Thyroid gland (tissue), 4 donors: ENCODE measurements at regions not wholly inside any gene's neighbourhood (a gene's known extent, or its start where the extent isn't known, plus 50 kb on each side); places are given as distances from the start of the nearest gene placed in this dataset.

Experiments used
- DNase-seq, 2 donors: peaks; one replicate each; pipeline ENCODE4 v3.0.0-alpha.2; 2019
- H3K27ac ChIP-seq, 3 donors: fragments of 200-600 bp; sonication (generic); 1 replicate in 2 of 3; 2 replicates in 1 of 3; pipeline ENCODE4 v1.5.1; 2016 to 2019; ENCODE audit warnings: mild to moderate bottlenecking in 1 of 3, moderate library complexity in 1 of 3
- H3K27me3 ChIP-seq: fragments of 200-600 bp; sonication (generic); one replicate; pipeline ENCODE4 v1.5.1; 2019
- H3K36me3 ChIP-seq, 2 donors: fragments of 200-600 bp; sonication (generic); one replicate each; pipeline ENCODE4 v1.5.1; 2016 to 2019
- H3K4me1 ChIP-seq, 2 donors: fragments of 200-600 bp; sonication (generic); one replicate each; pipeline ENCODE4 v1.5.1; 2017 to 2019
- H3K4me3 ChIP-seq, 3 donors: fragments of 200-600 bp; sonication (generic); replicated peaks in 1 of 3; 1 replicate in 2 of 3; 2 replicates in 1 of 3; pipeline ENCODE4 v1.5.1; 2016; ENCODE audit warnings: mild to moderate bottlenecking in 1 of 3
- H3K9me3 ChIP-seq: fragments of 200-600 bp; sonication (generic); one replicate; pipeline ENCODE4 v1.5.1; 2017
- POLR2A ChIP-seq, 2 donors: fragments of 450-650 bp; IDR thresholded peaks; one replicate each; pipeline ENCODE4 v1.6.1; 2017; ENCODE audit warnings: antibody characterized with exemption in 2 of 2, mild to moderate bottlenecking in 2 of 2, moderate library complexity in 1 of 2
- WGBS, 2 donors: methylation state at CpG; one replicate each; pipeline ENCODE4 v1.1.5; 2017; 5-methylcytosine and 5-hydroxymethylcytosine counted together
- intact Hi-C: fragments of 100-400 bp; cut with DNase I; formaldehyde crosslinking; loops from one replicate; pipeline ENCODE4 v1.15.1; 2023
- TF ChIP-seq, protein P1 (sequence below), 6 experiments: fragments of 200-600 bp in 3 of 6; fragments of 450-650 bp in 3 of 6; sonication (generic) in 3 of 6; IDR thresholded peaks; one replicate each; pipeline ENCODE4 v1.5.1; 2016 to 2019; ENCODE audit warnings: antibody characterized with exemption in 6 of 6, mild to moderate bottlenecking in 2 of 6, inconsistent platforms in 1 of 6, moderate library complexity in 1 of 6

GRCh38 chr10:108404155-108404554 is 1239.6 kb upstream of the SORCS1 start:
- Histone ChIP-seq H3K36me3 (no peaks in the 10 kb centered on the region), H3K9me3 (no peaks in the 10 kb centered on the region), H3K4me1 (no peaks in the 10 kb centered on the region), H3K27me3 (no peaks in the 10 kb centered on the region), H3K4me3 (no peak overlapping the region), H3K27ac (no peak overlapping the region)
- 96 to 100% methylated on average over 1 of the region's 1 CpG for WGBS, 2 donors
- intact Hi-C loops: no loop called here
- no peak for DNase-seq
- TF ChIP-seq POLR2A (IDR thresholded peaks at IDR 0.05): no peak
- TF ChIP-seq, protein P1, sequence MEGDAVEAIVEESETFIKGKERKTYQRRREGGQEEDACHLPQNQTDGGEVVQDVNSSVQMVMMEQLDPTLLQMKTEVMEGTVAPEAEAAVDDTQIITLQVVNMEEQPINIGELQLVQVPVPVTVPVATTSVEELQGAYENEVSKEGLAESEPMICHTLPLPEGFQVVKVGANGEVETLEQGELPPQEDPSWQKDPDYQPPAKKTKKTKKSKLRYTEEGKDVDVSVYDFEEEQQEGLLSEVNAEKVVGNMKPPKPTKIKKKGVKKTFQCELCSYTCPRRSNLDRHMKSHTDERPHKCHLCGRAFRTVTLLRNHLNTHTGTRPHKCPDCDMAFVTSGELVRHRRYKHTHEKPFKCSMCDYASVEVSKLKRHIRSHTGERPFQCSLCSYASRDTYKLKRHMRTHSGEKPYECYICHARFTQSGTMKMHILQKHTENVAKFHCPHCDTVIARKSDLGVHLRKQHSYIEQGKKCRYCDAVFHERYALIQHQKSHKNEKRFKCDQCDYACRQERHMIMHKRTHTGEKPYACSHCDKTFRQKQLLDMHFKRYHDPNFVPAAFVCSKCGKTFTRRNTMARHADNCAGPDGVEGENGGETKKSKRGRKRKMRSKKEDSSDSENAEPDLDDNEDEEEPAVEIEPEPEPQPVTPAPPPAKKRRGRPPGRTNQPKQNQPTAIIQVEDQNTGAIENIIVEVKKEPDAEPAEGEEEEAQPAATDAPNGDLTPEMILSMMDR (IDR thresholded peaks at IDR 0.05): no peak

DNA sequence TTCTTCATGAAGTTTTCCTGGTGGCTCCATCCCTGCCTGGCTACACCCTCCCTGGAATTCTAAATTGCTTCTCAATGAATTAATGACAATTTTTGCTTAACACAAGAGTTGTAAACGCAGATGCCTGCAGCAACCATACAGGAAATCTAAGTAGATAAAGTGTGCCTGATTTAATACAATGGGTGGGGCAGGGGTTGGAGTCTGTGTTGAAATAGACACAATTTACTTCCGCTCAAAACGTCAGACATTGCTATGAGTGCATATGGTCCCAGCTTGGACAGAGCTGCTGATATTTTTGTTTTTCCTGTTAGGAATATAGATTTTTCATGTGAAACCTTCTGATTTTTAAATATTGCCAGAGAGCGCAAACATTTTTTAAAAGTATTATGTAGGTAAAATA is 1235.0 kb upstream of the SORCS1 start:
- DNase-seq: no peak
- H3K4me3 ChIP-seq: no peak overlapping the region
- TF ChIP-seq, protein P1 (IDR thresholded peaks at IDR 0.05): no peak
- no peak for TF ChIP-seq POLR2A (IDR thresholded peaks at IDR 0.05)
- H3K27me3 ChIP-seq: no peaks in the 10 kb centered on the region
- no peak overlapping the region for H3K27ac ChIP-seq
- intact Hi-C loops: no loop called here
- H3K9me3 ChIP-seq: no peaks in the 10 kb centered on the region
- H3K4me1 ChIP-seq: no peaks in the 10 kb centered on the region
- no peaks in the 10 kb centered on the region for H3K36me3 ChIP-seq
- WGBS, 2 donors: 81 to 87% methylated on average over 4 of the region's 4 CpGs

DNA sequence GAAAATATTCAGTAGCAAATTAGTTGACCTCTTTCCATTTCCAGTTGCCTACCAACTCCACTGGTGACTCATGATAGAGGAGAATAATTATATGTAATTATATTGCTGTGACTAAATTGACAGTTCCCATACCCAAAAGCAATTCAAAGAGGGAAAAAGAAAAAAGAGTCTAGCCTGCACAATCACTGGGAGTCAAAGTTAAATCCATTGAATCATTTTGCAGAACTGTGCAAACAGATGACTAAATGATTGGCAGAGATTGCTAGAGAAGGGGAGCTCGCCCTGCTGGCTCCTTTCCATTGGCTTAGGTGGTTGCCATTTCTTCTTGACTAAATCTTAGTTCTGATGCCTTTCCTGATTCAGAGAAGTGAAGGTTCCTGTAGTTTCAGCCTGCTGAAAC is 1228.6 kb upstream of the SORCS1 start:
- Histone ChIP-seq H3K9me3 (no peaks in the 10 kb centered on the region), H3K27ac (no peak overlapping the region), H3K27me3 (no peaks in the 10 kb centered on the region), H3K4me3 (no peak overlapping the region), H3K36me3 (no peaks in the 10 kb centered on the region), H3K4me1 (no peaks in the 10 kb centered on the region)
- intact Hi-C loops: no loop called here
- WGBS, 2 donors: 56 to 79% methylated on average over 1 of the region's 1 CpG
- DNase-seq: no peak
- TF ChIP-seq, protein P1 (IDR thresholded peaks at IDR 0.05): no peak
- no peak for TF ChIP-seq POLR2A (IDR thresholded peaks at IDR 0.05)

- TF ChIP-seq, protein P1 (IDR thresholded peaks at IDR 0.05): no peak
- TF ChIP-seq POLR2A (IDR thresholded peaks at IDR 0.05): no peak
- Histone ChIP-seq H3K27me3 (no peaks in the 10 kb centered on the region), H3K4me3 (no peak overlapping the region), H3K9me3 (no peaks in the 10 kb centered on the region), H3K4me1 (no peaks in the 10 kb centered on the region), H3K36me3 (no peaks in the 10 kb centered on the region), H3K27ac (no peak overlapping the region)
- intact Hi-C loops: no loop called here
- no peak for DNase-seq
- 65 to 67% methylated on average over 1 of the region's 1 CpG for WGBS, 2 donors
These were observed 1227.8 kb upstream of the SORCS1 start for GRCh38 chr10:108392286-108392685.

- 71 to 73% methylated on average over 1 of the region's 1 CpG for WGBS, 2 donors
- no peaks in the 10 kb centered on the region for H3K4me1 ChIP-seq
These were observed 1224.2 kb upstream of the SORCS1 start for GRCh38 chr10:108388706-108389105.

More at GRCh38 chr10:108388706-108389105, 1224.2 kb upstream of the SORCS1 start:
- Histone ChIP-seq H3K36me3 (no peaks in the 10 kb centered on the region), H3K27me3 (no peaks in the 10 kb centered on the region), H3K4me3 (no peak overlapping the region), H3K27ac (no peak overlapping the region), H3K9me3 (no peaks in the 10 kb centered on the region)
- TF ChIP-seq, protein P1 (IDR thresholded peaks at IDR 0.05): no peak
- no peak for TF ChIP-seq POLR2A (IDR thresholded peaks at IDR 0.05)
- no peak for DNase-seq
- intact Hi-C loops: no loop called here
